C4-2B (cell line): ENCODE measurements at regions not wholly inside any gene's neighbourhood (a gene's known extent, or its start where the extent isn't known, plus 50 kb on each side); places are given as distances from the start of the nearest gene placed in this dataset.

ENCODE experiments used
- H3K27ac ChIP-seq: fragments of 450-650 bp; 2 replicates; pipeline ENCODE4 v1.5.1; 2017
- ZFX ChIP-seq: fragments of 450-650 bp; IDR thresholded peaks from 2 replicates; pipeline ENCODE4 v1.6.1; 2017
- TF ChIP-seq, protein P1 (sequence below): fragments of 450-650 bp; conservative IDR thresholded peaks from 2 replicates; pipeline ENCODE4 v1.5.1; 2017; ENCODE audit warnings: mild to moderate bottlenecking

DNA sequence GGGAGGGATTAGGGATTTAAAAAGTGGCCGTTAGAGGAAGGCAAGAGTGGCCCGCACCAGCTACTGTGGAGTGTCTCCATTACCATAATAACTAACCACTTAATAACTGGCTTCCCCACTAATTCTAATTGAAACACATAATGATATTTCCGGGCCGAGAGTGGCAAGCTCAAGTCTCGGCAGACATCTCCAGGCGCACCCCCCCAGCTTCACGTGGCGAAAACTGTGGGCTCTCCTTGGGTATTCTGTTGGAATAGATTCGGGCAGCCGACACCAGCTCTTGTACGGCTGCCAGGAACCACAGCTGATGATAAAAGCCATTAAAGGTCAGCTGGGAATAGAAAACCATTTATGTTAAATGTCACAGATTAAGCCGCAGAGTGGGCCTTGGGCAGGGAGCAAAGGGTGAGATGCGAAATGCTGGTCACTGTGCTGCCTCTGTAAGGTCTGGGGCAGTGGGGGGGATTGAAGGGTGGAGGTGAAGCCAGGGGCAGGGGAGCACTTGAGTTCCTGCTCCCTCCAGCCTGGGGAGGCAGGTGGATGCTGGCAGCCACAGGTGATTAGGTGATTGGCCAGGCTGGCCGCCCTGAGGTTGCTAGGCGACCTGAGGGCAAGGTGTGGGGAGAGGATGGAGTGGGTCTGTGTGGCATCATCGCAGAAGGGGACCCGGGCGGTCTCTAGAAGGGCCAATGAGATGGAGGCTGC is 115.6 kb upstream of the SDK2 start:
- H3K27ac ChIP-seq = no peak overlapping the region
- TF ChIP-seq, protein P1, sequence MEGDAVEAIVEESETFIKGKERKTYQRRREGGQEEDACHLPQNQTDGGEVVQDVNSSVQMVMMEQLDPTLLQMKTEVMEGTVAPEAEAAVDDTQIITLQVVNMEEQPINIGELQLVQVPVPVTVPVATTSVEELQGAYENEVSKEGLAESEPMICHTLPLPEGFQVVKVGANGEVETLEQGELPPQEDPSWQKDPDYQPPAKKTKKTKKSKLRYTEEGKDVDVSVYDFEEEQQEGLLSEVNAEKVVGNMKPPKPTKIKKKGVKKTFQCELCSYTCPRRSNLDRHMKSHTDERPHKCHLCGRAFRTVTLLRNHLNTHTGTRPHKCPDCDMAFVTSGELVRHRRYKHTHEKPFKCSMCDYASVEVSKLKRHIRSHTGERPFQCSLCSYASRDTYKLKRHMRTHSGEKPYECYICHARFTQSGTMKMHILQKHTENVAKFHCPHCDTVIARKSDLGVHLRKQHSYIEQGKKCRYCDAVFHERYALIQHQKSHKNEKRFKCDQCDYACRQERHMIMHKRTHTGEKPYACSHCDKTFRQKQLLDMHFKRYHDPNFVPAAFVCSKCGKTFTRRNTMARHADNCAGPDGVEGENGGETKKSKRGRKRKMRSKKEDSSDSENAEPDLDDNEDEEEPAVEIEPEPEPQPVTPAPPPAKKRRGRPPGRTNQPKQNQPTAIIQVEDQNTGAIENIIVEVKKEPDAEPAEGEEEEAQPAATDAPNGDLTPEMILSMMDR = no peak
- TF ChIP-seq ZFX = no peak

DNA sequence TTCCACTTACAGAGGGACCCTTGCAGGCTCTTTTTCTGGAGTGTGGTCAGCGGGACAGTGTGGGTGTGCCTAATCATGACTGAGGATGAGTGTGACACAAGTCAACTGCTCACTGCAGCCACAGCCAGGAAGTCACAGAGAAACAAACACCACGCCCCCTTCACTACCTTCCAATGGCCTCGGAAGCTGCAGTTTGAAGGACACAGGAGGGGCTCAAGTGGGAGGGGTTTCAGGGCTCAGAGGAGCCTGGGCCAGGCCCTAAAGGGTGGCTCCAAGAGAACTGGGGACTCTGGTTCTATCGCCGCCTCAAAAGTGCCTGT is 116.2 kb upstream of the SDK2 start:
- TF ChIP-seq, protein P1 = no peak
- no peak for TF ChIP-seq ZFX
- no peak overlapping the region for H3K27ac ChIP-seq

DNA sequence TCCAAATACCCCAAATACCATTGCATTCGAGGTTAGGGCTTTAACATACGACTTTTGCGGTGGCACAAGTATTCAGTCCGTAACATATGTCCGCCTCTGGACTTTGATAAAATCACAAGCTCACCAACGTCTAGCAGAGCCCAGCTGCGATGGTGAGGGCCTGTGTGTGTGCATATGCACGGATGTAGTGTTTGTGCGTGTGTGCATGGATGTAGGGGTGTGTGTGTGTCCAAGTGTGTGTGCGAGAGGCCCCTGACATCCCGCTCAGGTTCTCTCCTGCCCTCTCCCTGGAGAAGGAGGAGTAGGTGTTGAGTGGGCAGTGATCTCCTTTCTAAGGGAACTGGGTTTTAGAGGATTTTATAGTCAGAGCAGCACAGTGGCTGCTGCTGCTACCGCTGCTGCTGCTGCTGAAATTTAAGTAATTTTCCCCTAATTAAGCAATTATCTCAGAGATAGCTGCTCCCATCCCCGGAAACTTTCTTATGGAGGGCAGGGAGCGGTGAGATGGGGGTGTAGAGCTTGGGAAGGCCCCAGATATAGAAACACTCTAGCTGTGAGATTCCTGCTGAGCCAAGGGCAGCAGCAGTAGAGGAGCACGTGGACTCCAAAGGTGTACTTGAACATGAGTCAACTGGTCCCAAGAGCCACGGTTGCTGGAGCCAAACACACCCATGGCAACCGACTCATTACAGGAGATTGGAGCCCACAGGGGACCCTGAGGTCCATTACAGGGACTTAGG is 121.7 kb upstream of the SDK2 start:
- no peak overlapping the region for H3K27ac ChIP-seq
- TF ChIP-seq, protein P1 = no peak
- TF ChIP-seq ZFX = no peak

DNA sequence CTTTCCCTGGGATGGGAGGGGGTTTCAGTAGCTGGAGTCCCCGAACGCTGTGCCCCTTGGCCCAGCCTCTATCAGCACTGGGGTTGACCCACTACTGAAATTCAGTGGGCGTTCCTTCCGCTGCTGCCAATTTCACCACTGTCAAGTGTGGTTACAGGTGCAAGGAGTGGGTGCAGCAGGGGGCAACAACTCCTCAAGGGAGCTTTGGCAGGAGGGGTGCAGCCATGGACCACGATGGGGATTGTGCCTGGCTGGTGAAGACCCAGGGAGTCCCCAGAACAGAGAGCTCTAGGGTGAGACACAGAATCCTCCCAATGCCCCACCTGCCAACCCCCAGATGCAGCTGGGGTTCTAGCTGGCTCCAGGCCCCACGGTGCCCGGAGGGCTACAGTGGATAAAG is 123.5 kb upstream of the SDK2 start:
- no peak overlapping the region for H3K27ac ChIP-seq
- TF ChIP-seq, protein P1 = no peak
- no peak for TF ChIP-seq ZFX

DNA sequence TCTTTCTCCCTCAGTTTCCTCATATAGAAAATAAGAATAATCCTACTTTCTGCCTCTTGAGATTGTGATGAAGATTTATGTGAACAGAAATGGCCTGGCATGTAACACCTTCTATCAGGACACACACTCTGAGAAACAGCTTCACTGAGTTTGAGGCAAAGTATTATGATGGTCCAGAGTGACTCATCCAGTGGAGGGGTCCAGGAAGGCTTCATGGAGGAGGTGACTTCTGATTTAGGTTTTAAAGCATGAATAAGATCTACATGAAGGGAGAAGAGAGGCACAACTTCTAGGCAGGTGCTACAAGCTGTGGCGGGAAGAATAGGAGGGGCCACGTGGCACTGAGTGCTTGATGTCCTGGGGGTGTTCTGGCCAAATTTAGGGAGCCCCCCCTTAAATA is 124.4 kb upstream of the SDK2 start:
- no peak for TF ChIP-seq ZFX
- TF ChIP-seq, protein P1 = no peak
- H3K27ac ChIP-seq = no peak overlapping the region

DNA sequence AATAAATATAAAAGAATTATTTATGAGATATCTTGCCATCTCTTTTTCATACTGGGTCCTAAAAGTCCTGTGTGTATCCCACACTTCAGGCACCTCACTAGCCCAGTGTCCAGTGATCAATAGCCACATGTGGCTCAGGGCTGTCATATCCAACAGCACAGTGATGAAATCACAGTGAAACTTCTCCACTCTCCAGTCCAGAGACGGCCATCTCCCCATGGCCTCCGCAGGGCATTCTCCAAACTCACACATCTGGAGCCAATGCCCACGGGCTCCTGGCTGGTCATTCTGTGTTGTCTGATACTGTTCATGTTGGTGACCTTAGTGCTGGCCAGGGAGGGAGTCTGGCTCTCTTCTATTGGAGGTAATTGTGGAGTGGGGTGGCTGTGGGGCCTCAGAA is 125.2 kb upstream of the SDK2 start:
- TF ChIP-seq ZFX = no peak
- TF ChIP-seq, protein P1 = no peak
- H3K27ac ChIP-seq = no peak overlapping the region

DNA sequence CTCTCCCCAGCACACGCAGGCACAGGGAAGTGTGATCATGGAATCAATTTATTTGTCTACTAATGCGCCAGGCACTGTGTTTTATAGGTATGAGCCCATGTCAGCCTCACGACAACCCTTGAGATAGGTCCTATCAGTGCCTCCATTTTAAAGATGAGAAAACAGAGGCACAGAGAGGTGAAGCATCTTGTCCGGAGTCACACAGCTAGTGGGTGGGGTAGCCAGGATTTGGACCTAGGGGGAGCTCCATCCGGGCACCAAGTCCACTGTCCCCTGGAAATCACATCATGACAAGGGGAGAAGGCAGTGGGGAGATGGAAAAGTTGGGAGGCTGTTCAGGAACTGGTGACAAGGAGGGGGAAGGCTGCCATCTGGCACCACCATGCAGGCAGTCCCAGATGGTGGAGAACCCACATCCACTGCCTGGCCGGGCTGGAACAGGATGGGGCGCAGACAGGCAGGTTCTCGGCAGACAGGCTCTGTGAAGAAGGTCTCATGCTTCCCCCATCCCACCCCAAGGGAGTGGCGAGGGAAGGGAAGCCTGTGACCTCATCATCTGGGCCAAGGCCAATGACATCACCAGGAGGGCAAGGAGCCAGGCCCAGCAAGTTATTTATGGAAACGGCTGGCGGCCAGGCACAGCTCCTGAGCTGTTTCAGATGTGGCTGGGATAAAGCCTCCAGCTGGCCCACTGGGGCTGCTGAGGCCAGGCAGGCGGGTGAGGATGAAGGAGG is 126.0 kb upstream of the SDK2 start:
- no peak for TF ChIP-seq ZFX
- TF ChIP-seq, protein P1 = no peak
- peak overlapping the region; percentile 20 for H3K27ac ChIP-seq
